Ecto neural progenitor cell (in vitro differentiated cells): ENCODE measurements at regions not wholly inside any gene's neighbourhood (a gene's known extent, or its start where the extent isn't known, plus 50 kb on each side); places are given as distances from the start of the nearest gene placed in this dataset.

ENCODE experiments used
- DNase-seq: peaks from one replicate; pipeline ENCODE4 v3.0.0-alpha.2; 2018; ENCODE audit warnings: low spot score

DNA sequence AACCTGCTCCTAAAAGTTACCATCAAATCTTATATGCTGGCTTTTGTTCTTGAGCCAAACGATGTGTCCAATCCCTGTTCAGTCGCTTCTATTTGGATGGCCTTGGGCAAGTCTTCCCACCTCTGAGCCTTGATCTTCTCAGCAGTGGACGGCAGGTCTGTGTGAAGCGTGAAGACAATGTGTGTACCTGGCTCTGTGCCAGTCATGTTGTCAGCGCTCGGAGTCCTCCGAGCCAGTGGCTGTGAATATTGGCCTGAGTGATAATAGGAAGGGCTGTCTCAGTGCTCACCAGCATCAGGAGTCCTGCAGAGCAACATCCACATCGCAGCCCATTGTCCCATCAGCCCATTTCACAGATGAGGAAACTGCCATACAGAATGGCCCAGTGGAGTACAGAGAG, 219.0 kb downstream of the CDC5L start:
- DNase-seq: no peak

DNA sequence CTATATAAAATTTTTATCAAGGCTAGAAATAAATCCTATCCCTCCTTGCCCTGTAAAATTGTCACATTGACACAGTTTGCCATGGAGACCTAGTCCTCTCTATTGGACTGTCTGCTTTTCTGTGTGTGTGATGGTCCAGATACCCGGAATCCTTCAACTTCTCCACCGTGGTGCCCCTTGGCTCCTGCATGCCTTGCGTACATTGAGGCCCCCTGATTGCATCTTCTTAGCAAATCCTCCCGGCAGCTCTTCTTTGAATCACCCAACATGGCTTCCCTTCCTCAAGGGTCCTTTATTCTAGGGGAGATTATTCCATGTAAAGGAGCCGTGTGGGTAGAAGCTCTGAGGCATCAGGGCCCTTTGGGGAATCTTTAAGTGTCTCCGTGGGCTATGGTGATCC, 219.5 kb downstream of the CDC5L start:
- DNase-seq: no peak

DNA sequence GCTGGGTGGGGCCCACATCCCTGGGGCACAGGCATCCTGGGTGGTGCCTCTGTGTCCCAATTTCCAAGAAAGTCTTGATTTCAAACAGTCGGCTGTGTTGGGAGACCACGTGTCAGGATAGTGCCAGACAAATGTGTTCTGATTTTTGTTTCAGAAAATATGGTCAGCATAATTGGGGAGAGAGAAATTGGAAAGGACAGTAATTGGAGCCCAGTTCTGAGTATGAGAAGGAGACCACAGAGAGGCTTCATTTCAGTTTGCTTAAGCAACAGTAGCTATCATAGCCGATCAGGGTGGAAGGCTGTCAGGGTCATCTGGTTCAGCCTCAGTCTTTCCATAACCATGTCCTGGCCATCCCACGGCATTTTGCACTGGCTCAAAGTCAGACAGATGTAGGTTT, 220.7 kb downstream of the CDC5L start:
- no peak for DNase-seq

DNA sequence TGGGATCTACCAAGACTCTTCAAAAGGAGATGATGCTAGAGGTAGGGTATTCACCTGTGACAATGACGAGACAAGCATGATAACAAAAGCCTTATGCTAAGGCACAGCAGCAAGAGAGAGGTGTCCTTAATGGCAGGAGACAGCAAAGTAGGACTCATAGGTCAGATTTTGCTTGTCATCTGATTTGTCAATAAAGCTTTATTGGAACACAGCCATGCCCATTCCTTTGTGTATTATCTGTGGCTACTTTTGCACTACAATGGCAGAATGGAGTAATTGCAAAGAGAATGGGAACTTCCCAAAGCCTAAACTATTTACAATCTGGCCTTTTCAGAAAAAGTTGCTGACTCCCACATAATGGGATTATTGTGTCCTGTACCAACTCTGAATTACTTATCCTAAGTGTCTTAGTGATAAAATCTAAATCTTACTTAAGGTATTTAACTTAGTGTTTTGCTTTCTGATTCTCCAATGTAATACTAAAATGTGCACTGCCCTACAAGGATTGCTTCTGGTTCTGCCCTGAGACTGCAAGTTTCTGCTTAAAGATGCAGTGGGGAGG, 221.6 kb downstream of the CDC5L start:
- DNase-seq: no peak

DNA sequence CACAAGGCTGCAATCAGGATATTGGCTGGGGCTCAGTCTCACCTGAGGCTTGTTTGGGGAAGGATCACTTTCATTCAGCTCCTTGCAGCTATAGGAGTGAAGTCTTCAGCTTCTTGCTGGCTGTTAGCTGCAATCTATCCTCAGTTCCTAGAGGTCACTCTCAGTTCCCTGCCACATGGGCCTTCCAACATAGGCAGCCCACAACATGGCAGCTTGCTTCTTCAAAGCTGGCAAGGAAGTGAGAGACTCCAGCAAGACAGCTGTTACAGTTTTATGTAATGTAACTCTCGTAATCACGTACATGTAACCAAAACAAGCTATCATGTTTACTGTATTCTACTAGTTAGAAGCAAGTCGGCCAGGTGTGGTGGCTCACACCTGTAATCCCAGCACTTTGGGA, 226.9 kb downstream of the CDC5L start:
- DNase-seq: no peak

DNA sequence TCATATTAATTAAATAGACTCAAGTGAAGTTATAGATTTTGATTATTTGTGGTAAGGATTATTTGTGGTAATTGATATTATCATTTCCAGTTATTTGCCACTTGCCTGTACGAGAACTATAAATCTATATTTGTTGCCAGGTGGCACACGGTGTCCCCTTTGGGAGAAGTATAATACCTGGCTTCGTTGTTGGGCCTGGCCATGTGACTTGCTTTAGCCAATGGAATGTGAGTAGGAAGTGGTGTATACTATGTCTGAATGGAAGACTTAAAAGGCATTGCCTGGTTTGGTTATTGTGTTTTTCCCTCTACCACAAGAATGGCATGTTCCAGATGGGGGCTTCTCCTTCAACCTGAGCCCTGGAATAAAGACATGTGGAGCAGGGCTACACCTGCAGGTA, 228.1 kb downstream of the CDC5L start:
- DNase-seq: no peak

DNA sequence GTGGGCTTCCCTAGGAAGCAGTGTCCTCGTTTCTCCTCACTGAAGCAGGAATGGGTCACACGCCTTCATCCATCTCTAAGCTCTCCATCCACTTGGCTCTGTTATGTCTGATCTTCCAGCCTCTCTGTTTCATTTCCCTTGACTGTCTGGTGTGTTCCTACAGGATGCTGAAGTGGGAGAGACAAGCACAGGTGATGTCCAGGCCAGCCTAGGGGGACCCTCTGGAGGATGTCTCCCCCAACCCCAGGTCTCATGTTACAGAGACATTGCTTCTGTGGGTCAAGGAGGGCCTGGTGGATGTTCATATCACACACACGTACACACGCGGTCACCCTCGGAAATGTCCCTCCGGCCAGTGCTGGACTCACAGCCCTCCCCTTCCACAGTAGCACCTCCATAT, 229.9 kb downstream of the CDC5L start:
- no peak for DNase-seq

DNA sequence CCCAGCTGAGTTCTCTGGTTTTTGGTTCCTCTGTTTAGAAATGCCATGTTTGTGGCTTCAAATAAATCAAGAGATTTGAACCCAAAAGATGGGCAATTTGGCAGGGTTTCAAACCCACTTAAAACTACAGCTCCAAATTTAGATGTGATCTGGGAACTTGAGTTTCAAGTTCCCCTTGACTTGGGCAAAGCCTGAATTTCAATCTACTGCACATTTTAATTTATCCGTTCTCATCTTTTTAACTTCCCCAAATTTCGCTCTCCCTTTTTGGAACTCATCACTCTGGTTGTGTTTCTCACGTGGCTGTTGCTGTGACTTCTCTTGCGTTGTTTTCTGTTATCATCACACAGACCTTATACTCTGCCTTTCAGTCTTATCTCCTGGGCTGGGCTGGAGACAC, 230.9 kb downstream of the CDC5L start:
- DNase-seq: no peak

DNA sequence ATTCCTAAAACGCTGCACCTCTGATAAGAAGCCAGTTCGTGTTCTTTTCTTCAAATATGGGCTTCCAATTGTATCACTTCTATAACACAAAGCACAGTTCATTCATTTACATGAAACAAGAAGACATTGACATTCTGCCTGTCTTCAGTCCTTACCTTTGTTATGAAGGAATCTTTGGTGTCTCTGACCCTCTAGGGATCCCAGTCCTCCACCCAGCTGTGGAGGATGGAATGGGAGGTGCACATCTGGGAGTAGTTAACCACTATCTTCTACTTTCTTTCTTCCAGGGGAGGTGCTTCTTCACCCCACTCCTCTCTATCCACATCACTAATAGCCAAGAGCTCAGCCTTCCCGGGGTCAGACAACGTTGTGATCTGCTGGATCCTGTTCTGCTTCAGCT, 233.4 kb downstream of the CDC5L start:
- DNase-seq: no peak

DNA sequence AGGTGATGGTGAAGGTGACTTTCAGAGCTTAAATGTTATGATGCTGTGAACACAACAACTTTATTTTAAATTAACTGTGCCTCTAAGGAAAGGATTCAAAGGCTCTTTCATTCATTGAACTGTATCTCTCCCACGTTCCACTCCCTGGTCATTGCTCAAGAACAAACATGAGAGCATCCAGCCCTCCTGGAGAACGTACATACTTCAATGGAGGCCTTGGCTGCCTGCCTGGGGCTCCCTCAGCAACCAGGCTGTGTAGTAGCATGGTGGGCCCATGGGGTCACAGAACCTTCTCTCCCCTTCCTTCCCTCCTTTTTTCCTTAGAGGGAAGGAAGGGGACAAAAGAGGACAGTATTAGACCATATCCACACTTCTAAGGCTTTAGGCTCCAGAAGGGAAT, 234.3 kb downstream of the CDC5L start:
- DNase-seq: no peak

DNA sequence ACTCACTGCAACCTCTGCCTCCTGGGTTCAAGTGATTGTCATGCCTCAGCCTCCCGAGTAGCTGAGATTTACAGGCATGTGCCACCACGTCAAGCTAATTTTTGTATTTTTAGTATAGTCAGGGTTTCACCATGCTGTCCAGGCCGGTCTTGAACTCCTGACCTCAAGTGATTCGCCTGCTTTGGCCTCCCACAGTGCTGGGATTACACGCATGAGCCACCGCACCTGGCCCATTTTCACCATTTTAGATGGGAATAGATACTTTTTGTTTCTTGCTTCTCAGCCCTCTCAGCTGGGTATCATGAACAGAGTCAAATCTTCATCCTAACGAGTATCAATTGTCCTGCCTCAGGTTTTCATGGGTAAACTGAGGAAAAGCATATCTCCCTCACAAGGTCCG, 235.0 kb downstream of the CDC5L start:
- no peak for DNase-seq

DNA sequence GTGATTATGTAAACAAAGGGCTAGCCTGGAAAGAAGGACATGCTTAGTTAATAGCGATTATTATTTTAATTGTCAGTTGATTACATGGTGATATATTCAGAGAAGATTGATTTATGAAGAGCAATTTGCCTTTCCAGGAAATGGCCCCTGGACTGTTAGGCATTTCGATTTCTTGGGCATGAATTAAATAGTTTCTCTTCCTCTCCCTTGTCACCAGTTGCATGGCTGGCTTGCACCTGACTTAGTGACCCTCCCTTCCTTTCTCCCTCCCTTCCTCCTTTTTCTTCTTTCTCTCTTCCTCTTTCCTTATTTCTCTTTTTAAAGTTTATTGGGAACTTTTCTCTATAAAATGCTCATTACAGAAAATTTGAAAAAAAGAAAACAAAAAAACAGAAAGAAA, 235.4 kb downstream of the CDC5L start:
- no peak for DNase-seq

DNA sequence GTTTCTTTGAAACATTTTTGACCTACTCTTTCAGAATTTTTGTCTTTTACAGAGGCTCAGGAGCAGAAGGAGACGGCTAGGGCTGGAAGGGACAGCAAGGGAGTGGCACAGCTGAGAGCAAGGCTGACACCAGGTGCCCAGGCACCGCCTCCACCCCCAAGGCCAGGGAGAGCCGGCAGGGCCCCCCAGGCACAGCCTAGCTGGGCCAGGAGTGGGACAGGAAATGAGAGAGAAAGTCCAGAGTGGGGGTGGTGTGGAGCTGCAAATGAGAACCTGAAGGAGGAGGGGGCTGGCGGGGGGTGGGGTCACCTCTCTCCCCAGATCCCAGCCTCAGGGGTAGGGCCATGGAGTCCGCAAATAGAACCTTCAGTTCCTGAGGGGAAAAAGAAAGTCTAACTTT, 236.7 kb downstream of the CDC5L start:
- peak; percentile 55 for DNase-seq

DNA sequence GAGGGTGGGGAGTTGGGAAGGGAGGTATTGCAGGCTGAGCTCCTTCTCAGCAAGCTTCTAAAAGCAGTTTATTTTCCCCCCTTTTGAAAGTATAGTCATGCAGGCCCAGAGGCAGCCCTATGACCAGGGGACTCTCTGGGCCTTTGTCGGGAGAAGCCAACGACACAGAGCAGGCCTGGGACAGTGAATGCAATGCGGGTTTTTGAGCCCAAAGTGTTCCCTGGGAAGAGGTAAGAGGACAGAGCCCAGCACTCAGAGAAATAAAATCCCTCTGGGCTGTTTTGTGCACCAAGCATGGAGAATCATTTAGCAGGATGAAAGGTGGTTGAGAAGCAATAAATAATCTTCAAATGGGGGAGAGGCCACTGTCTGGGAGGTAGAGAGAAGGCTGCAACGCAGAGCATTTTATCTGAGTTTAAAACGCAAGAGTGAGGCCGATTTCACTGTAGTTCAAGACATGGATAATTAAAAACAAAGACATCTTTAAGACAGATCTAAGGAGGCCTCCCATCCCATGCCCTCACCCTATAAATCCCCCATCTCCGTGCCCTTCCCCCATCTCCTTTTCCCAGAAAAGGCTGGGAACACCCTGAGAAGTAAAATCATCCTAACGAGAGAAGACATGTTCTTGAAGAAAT, 237.5 kb downstream of the CDC5L start:
- DNase-seq: no peak

DNA sequence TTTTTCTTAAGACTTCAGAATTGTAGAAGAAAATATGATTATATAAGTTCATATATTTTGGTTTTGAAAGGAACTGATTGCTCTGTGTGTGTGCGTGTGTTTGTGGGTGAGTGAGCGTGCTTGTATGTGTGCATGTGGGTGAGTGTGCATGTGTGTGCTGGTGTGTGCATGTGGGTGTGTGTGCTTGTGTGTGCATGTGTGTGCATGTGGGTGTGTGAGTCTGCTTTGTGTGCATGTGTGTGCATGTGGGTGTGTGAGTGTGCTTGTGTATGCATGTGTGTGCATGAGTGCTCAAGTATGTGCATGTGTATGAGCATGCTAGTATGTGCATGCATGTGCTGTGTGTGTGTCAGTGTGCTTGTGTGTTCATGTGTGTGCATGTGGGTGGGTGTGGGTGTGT, 238.5 kb downstream of the CDC5L start:
- DNase-seq: no peak

DNA sequence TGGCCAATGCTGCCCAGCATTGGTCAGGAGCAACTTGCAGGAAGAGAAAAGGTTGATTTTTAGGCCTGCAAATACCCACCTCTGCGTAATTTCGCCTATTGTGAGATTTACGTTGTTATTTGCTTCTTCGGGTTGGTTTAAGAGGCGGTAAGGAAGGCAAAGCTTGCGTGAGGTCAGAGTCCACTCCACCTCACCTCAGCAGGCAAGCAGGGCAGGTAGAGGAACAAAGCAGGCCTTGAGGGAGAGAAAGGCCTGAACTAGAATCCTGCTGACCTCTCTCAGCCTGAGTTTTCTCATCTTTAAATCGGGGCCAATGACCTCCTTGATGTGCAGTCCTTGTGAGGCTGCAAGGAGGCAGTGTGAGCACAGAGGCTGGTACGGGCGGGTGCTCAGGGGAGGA, 239.1 kb downstream of the CDC5L start:
- DNase-seq: no peak

DNA sequence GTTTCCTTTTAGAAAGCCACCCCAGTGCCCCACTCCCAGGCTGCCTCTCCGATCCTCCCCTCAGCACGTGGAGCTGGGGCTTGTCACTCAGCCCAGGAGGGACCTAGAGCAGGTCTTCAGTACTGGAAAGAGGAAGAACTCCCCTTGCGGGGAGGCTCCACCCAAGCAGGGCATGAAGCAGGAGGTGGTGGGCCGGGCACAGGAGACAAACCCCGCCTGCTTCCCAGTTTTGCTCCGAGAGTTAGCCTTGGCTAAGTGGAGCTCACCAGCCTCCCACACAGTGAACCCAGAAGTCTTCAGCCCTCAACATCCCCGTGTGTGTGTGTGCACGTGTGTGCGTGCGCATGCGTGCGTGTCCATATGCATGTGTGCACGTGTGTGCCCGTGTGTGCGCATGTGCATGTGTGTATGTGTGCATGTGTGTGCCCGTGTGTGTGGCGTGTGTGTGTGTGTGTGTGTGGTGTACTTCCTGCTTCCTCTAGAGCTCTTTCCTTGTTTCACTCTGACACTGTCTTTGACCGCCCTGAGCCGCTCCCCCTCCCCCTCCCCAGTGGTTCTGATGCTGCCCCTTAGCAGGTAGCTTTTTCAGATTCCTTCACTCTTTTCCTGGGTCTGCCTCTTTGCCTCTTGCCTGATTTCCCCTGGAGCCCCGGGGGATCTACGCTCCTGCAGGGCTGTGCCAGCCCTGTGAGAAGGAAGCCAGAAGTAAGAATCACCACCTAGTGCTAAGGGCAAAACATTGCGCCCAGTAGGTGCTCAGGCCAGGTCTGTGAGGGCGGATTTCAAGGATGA, 239.8 kb downstream of the CDC5L start:
- peak; percentile 53 for DNase-seq

DNA sequence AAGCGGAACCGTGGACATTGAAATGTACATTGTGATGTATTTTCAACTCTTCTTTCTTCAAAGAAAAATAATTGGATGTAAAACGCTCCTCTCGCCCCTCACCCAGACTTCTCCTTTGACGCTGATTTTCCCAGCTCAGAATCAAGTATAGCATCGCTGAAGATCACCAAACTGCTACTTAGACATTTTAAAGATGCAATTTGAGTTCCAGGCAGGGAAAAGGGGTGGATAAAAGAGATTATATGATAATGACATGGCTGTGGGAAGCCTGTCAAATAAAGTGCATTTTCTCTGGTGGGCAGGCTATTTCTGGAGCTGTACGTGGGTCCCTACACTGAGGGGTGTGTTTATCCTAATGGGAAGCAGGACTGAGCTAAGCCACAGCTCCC, 240.4 kb downstream of the CDC5L start:
- DNase-seq: no peak

DNA sequence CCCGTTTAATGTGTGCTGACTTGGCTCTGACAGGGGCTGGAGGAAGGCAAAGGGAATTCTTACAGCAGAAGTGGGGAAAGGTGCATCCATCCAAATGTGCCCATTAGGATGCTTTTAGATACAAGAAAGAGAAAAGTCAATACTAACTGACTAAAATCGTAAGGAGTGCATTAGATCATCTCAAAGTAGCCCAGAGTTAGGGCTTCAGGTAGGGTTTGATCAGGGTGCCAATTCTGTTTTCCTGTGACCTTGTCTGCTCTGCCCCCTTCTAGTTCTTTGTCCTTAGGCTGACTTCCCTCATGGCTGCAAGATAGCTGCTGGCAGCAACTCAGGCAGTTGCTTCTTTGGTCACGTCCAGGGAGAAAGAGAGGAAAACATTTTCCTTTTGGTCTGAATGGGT, 240.8 kb downstream of the CDC5L start:
- no peak for DNase-seq

DNA sequence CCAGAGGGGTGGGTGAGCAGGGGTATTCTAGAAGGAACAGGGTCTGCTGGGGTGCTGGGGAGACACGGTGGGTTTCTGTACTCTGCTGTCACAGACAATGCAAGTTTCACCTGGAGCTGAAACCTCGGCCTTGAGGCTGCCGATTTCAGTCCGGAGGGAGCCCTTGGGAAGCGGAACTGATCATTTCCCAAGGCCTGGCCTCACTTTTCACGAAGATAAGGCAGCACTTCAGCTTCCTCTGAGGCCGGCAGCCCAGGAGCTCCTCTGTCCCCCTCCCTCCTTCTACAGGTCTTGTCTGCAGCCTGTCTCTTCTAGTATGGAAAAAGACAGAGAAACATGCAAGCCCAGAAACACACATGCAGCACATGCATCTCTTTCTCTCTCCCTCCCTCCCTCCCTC, 242.1 kb downstream of the CDC5L start:
- DNase-seq: no peak

DNA sequence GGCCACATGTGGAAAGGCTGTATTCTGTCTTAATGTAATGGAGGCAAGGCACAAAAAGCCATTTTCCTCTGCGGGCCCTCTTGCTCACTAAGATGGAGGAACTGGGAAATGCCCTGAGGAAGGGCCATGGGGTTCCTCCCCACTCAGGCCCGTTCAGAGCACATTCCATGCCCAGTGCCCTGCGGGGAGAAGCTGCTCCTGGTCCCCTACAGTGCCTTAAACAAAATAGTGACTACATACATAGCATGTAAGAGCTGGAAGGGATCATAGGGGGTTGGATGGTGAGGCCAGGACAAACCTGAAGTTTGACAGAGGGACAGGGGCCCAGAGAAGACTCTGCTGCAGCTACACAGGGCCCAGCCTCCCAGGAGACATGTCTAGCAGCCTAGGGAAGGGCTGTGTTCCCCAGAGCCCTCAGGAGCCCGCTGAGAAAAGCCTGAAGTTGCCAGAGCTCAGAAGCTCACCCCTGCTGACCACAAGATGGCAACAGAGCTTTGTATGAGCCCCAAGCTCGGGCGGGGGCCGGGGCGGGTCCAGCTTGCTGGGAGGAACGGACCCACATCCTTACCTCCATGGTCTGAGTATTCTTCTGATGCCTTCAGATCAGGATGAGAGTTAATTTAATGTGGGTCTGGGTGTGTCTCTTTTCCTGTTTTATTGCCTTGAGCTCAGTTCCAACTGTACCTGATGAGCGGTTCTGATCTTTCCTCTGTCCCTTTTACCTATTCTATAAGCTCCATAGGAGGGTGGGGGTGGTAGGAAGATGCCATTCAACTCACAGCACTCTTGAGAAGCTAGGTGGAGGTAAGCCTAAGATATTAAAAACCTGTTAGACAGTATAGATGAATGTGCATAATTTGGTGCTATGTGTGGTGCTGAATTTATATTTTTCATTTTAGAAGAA, 242.9 kb downstream of the CDC5L start:
- DNase-seq: peak; percentile 80

DNA sequence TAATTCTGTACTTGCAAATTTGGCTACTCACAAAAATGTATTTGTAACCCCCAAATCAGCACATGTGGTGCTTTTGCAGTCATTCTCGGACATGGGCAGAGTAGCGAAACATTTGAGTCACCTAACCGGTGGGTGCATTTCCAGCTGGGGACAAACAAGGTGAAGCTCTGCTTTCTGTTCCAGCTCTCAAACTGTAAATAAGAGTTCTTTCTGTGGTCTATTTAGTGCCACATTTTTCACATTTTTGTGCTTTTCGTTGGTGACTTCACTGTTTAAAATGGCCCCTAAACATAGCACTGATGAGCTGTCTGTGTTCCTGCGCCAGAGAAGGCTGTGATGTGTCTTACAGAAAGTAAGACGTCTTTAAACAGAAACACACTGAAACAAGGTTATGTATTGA, 244.5 kb downstream of the CDC5L start:
- DNase-seq: no peak

DNA sequence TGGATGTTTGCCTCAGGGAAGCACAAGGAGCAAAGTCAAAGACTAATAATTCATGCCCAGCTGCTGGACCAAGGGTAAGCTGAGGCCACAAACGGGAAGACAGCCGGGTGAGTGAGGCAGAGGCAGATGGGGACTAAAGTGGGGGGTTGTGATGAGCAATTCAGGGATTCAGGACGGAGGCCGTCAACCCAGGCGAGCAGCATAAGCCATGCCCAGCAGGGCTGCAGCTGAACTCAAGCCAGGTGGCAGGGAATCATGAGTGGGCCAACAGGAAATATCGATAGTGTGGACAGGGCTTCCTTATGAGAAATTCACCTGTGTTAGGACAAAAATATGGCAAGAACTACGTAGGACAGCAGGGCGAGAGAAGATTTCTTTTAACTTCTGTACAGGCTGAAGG, 246.8 kb downstream of the CDC5L start:
- no peak for DNase-seq
